Endothelial cell of umbilical vein (primary cell): ENCODE measurements at regions not wholly inside any gene's neighbourhood (a gene's known extent, or its start where the extent isn't known, plus 50 kb on each side); places are given as distances from the start of the nearest gene placed in this dataset.

Experiments used
- BruUV-seq: library from RNA; stranded (reverse); fragments of 400-500 nt; replicated peaks from 2 replicates; lab custom pipeline; 2021; lab: Mats Ljungman, UMichigan
- CTCF ChIA-PET: fragments of 300-600, 350-600 bp; sonication (Branson Sonifier 250); formaldehyde crosslinking; loops from one replicate; lab custom pipeline; 2021; ENCODE audit warnings: antibody characterized with exemption, inconsistent platforms; lab: Charles Lee
- POLR2A ChIA-PET: fragments of 300-600, 350-600 bp; sonication (Branson Sonifier 250); formaldehyde crosslinking; loops from one replicate; lab custom pipeline; 2021; ENCODE audit warnings: antibody characterized with exemption, inconsistent platforms; lab: Charles Lee
- DNase-seq: peaks from one replicate; pipeline ENCODE4 v3.0.0-alpha.2; 2011; ENCODE audit warnings: low read depth, low spot score
- FAIRE-seq: peaks from 2 replicates; lab custom pipeline; 2011; peaks lifted over from hg19 to GRCh38; lab: Jason Lieb, UNC
- H2AFZ ChIP-seq: 2 replicates; pipeline ENCODE4 v1.6.0; 2012; ENCODE audit warnings: low read depth, low read length, control low read depth, inconsistent platforms
- H3K27ac ChIP-seq: 2 replicates; pipeline ENCODE4 v1.5.1; 2011; ENCODE audit warnings: low read depth, mild to moderate bottlenecking, control low read depth, low read length, moderate library complexity; ENCODE audit not compliant: insufficient read depth
- H3K27me3 ChIP-seq, 2 experiments: 2 replicates each; pipeline versions ENCODE4 v1.6.0 to v1.6.1; 2011; ENCODE audit warnings: low read length in 2 of 2, mixed read lengths in 1 of 2; ENCODE audit not compliant: control insufficient read depth in 2 of 2, insufficient read depth in 2 of 2
- H3K36me3 ChIP-seq, 2 experiments: 2 replicates in 1 of 2; 3 replicates in 1 of 2; pipeline ENCODE4 v1.5.1; 2011; ENCODE audit warnings: low read length in 2 of 2, mild to moderate bottlenecking in 1 of 2, moderate library complexity in 1 of 2; ENCODE audit not compliant: control insufficient read depth in 2 of 2, insufficient read depth in 2 of 2; ENCODE audit errors: extremely low read depth in 1 of 2
- H3K4me1 ChIP-seq: 3 replicates; pipeline ENCODE4 v1.5.1; 2011; ENCODE audit warnings: mild to moderate bottlenecking, low read length; ENCODE audit not compliant: control insufficient read depth, insufficient read depth; ENCODE audit errors: extremely low read depth
- H3K4me2 ChIP-seq: 2 replicates; pipeline ENCODE4 v1.6.1; 2011; ENCODE audit warnings: low read length, control low read depth, mixed read lengths; ENCODE audit not compliant: insufficient read depth
- H3K4me3 ChIP-seq, 3 experiments: fragments of 200-600 bp in 1 of 3; sonication (generic), shearing (Covaris generic) in 1 of 3; replicated peaks in 1 of 3; 2 replicates each; pipeline ENCODE4 v1.5.1; 2011 to 2016; ENCODE audit warnings: control low read depth in 3 of 3, low read length in 3 of 3, mild to moderate bottlenecking in 2 of 3, inconsistent platforms in 1 of 3, low read depth in 1 of 3, moderate library complexity in 1 of 3; ENCODE audit not compliant: insufficient read depth in 1 of 3
- H3K79me2 ChIP-seq: 2 replicates; pipeline ENCODE4 v1.6.0; 2012; ENCODE audit warnings: low read length, inconsistent platforms; ENCODE audit not compliant: control insufficient read depth, insufficient read depth
- H3K9ac ChIP-seq: replicated peaks from 2 replicates; pipeline ENCODE3; 2011; ENCODE audit warnings: low read length, control low read depth; ENCODE audit not compliant: insufficient read depth; ENCODE audit errors: extremely low read depth
- H3K9me1 ChIP-seq: replicated peaks from 3 replicates; pipeline ENCODE4 v1.6.0; 2011; ENCODE audit warnings: mild to moderate bottlenecking, low read length; ENCODE audit not compliant: control insufficient read depth, insufficient read depth; ENCODE audit errors: extremely low read depth
- H3K9me3 ChIP-seq: replicated peaks from 2 replicates; pipeline ENCODE4 v1.5.1; 2012; ENCODE audit warnings: low read length, inconsistent platforms; ENCODE audit not compliant: control insufficient read depth, insufficient read depth
- H4K20me1 ChIP-seq: replicated peaks from 2 replicates; pipeline ENCODE3; 2011; ENCODE audit warnings: mild to moderate bottlenecking, low read length; ENCODE audit not compliant: control insufficient read depth, insufficient read depth; ENCODE audit errors: extremely low read depth
- CTCF ChIP-seq, 2 donors: IDR thresholded peaks; 1 replicate in 1 of 2; 2 replicates in 1 of 2; pipeline ENCODE4 v1.5.1; 2011; ENCODE audit warnings: low read length in 2 of 2, mild to moderate bottlenecking in 2 of 2, moderate library complexity in 2 of 2, control low read depth in 1 of 2, inconsistent platforms in 1 of 2, low read depth in 1 of 2; ENCODE audit not compliant: insufficient read depth in 1 of 2; ENCODE audit errors: extremely low read depth in 1 of 2
- EZH2 ChIP-seq: IDR thresholded peaks from 2 replicates; pipeline ENCODE4 v1.6.1; 2012; ENCODE audit warnings: borderline replicate concordance, low read depth, mild to moderate bottlenecking, moderate library complexity, low read length, inconsistent platforms; ENCODE audit not compliant: severe bottlenecking
- FOS ChIP-seq: IDR thresholded peaks from 2 replicates; pipeline ENCODE4 v1.6.1; 2011; ENCODE audit warnings: mild to moderate bottlenecking, low read length, moderate library complexity, borderline replicate concordance; ENCODE audit not compliant: insufficient read depth
- GATA2 ChIP-seq: IDR thresholded peaks from 2 replicates; pipeline ENCODE4 v1.7.0; 2011; ENCODE audit warnings: low read depth, mild to moderate bottlenecking, moderate library complexity, mixed read lengths, low read length; ENCODE audit not compliant: insufficient read length, insufficient read depth
- JUN ChIP-seq: IDR thresholded peaks from 2 replicates; pipeline ENCODE4 v1.6.1; 2011; ENCODE audit warnings: borderline replicate concordance, low read depth; ENCODE audit not compliant: insufficient read length, insufficient read depth
- MAX ChIP-seq: IDR thresholded peaks from 2 replicates; pipeline ENCODE4 v1.6.1; 2011; ENCODE audit not compliant: insufficient read depth, insufficient read length
- MYC ChIP-seq: IDR thresholded peaks from one replicate; pipeline ENCODE4 v1.6.1; 2011; ENCODE audit warnings: mild to moderate bottlenecking, low read depth, low read length
- POLR2A ChIP-seq: IDR thresholded peaks from 2 replicates; pipeline ENCODE4 v1.6.1; 2012; ENCODE audit warnings: low read depth, mild to moderate bottlenecking, control low read depth, low read length
- POLR2AphosphoS5 ChIP-seq: IDR thresholded peaks from 2 replicates; pipeline ENCODE4 v1.6.1; 2012; ENCODE audit warnings: low read depth, mild to moderate bottlenecking, control low read depth, low read length, moderate library complexity; ENCODE audit not compliant: insufficient read depth
- dilution Hi-C: fragments of 300-500 bp; cut with MboI; formaldehyde crosslinking; loops from one replicate; pipeline ENCODE4 v1.15.0; 2019; ENCODE audit warnings: low sequenced_read_pairs; ENCODE audit not compliant: extremely low pct_ligation_motif_present
- intact Hi-C: fragments of 100-400 bp; cut with micrococcal nuclease; formaldehyde crosslinking; loops from one replicate; pipeline ENCODE4 v1.10.0; 2022

DNA sequence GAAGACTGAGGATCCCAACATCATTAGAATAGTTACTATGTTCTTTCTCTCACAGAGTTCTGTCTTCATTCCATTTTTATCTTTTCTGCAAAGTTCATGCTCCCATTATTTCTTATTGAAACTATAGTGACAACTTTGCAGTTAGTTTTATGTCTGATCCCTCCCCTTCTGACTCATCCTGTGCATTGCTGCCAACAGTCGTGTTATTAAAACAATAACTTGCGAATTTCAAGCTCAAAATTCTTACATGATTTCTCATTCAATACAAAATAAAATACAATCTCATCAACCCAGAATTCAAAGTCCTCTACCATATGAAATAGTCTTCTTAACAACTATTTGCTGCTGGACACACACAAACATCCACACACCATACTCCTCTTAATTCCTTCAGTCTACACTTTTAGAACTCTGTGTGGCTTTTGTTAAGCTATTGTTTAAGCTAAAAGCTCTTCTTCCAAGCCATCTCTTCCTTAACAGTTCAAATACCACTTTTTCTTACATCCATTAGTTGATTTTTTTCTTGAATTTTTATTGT, 261.4 kb upstream of the IRAK1BP1 start:
- peak; percentile 4 for FAIRE-seq
- DNase-seq, result peak; percentile 93
- intact Hi-C loops, result no loop called here
- ChIA-PET POLR2A (interaction anchor here (0.7 to 0.9 kb wide), 2 partner anchors 9 to 1141 kb away, joined by 3 to 4 read pairs; no protein-coding TSS in a partner anchor), CTCF (interaction anchor here (0.8 to 2.3 kb wide), 10 partner anchors 10 to 1262 kb away, joined by 3 to 11 read pairs (median 4); partner anchors contain the start of gene HTR1B)
- Histone ChIP-seq H3K36me3 (peaks cover 0 to 4% of the 10 kb centered on the region in 2 experiments), H2AFZ (peak overlapping the region; percentile 56), H3K27ac (peak overlapping the region; percentile 96), H3K79me2 (peaks cover 30% of the 10 kb centered on the region), H3K4me1 (peaks cover 56% of the 10 kb centered on the region), H3K9me3 (no peaks in the 10 kb centered on the region), H4K20me1 (no peaks in the 10 kb centered on the region), H3K9me1 (no peaks in the 10 kb centered on the region), H3K9ac (peak overlapping the region; percentile 99), H3K4me2 (peak overlapping the region; percentile 100), H3K4me3 (peak overlapping the region; percentile 21 to 100 (median 98)), H3K27me3 (no peaks in the 10 kb centered on the region)
- peak; percentile 88 for TF ChIP-seq FOS
- TF ChIP-seq POLR2AphosphoS5, result no peak
- no peak for TF ChIP-seq EZH2
- TF ChIP-seq JUN, result peak; percentile 87
- TF ChIP-seq CTCF (IDR thresholded peaks at IDR 0.05; ENCODE audit: extremely low read depth in 1 of 2, insufficient read depth in 1 of 2, low read depth in 1 of 2, low read length in 2 of 2), result no peak
- no peak for TF ChIP-seq MYC
- TF ChIP-seq GATA2, result no peak
- TF ChIP-seq MAX, result no peak
- no peak for TF ChIP-seq POLR2A
- dilution Hi-C loops, result no loop called here
- BruUV-seq, result no TSS peak
